ENCODE measurements at regions not wholly inside any gene's neighbourhood (a gene's known extent, or its start where the extent isn't known, plus 50 kb on each side); places are given as distances from the start of the nearest gene placed in this dataset.

GRCh38 chr4:152164561-152164960 lies 371.3 kb downstream of the FBXW7 start:
- DNase-seq = no peak
- H2AFZ ChIP-seq (ENCODE audit: low read length) = no peak overlapping the region
- H3K9me3 ChIP-seq (replicated peaks; ENCODE audit: insufficient read depth, low read length) = no peaks in the 10 kb centered on the region
- no peaks in the 10 kb centered on the region for H3F3A ChIP-seq (ENCODE audit: insufficient read depth, low read length)
- TF ChIP-seq, protein P1, sequence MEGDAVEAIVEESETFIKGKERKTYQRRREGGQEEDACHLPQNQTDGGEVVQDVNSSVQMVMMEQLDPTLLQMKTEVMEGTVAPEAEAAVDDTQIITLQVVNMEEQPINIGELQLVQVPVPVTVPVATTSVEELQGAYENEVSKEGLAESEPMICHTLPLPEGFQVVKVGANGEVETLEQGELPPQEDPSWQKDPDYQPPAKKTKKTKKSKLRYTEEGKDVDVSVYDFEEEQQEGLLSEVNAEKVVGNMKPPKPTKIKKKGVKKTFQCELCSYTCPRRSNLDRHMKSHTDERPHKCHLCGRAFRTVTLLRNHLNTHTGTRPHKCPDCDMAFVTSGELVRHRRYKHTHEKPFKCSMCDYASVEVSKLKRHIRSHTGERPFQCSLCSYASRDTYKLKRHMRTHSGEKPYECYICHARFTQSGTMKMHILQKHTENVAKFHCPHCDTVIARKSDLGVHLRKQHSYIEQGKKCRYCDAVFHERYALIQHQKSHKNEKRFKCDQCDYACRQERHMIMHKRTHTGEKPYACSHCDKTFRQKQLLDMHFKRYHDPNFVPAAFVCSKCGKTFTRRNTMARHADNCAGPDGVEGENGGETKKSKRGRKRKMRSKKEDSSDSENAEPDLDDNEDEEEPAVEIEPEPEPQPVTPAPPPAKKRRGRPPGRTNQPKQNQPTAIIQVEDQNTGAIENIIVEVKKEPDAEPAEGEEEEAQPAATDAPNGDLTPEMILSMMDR (IDR thresholded peaks at IDR 0.05; ENCODE audit: low read length) = no peak
- TF ChIP-seq EZH2 (optimal IDR thresholded peaks at IDR 0.05; ENCODE audit: low read depth, low read length) = no peak
- no peak for TF ChIP-seq EZH2phosphoT487 (IDR thresholded peaks at IDR 0.05; ENCODE audit: low read length)
- H3K9ac ChIP-seq (ENCODE audit: low read length) = no peak overlapping the region
- no peaks in the 10 kb centered on the region for H3K4me1 ChIP-seq (ENCODE audit: low read length)
- no peak overlapping the region for H3K27ac ChIP-seq (ENCODE audit: low read length)
- H3K4me2 ChIP-seq (ENCODE audit: low read depth, low read length) = no peak overlapping the region
- H3K27me3 ChIP-seq (replicated peaks; ENCODE audit: insufficient read depth, low read length) = no peaks in the 10 kb centered on the region
- H3K4me3 ChIP-seq (ENCODE audit: low read length) = no peak overlapping the region
- no peaks in the 10 kb centered on the region for H3K36me3 ChIP-seq (replicated peaks; ENCODE audit: insufficient read depth, low read length)
- H3K9me2 ChIP-seq (replicated peaks; ENCODE audit: insufficient read depth, low read length) = no peaks in the 10 kb centered on the region
- H3K79me2 ChIP-seq (ENCODE audit: low read length) = no peaks in the 10 kb centered on the region
- H4K20me1 ChIP-seq (ENCODE audit: insufficient read depth, low read length) = no peaks in the 10 kb centered on the region

DNA sequence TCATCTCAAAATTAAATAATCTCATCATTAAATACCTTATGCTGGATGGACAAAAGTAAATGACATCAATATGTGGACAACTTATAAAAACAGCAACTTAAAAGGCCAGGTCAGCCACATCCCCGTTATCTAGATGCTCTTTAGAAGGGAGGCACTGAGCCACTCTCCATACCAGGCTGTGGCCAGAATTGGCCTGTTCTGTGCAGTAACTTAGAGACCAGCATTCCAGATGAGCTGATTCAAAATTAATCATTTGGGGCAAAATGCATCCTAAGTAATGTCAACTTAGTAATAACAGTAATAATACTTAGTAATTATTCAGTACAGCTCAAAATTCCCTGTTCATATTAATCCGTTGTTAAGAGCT lies 373.6 kb downstream of the FBXW7 start:
- Histone ChIP-seq H4K20me1 (ENCODE audit: insufficient read depth, low read length) (no peaks in the 10 kb centered on the region), H3K4me3 (ENCODE audit: low read length) (no peak overlapping the region)
- no peak for DNase-seq

DNA sequence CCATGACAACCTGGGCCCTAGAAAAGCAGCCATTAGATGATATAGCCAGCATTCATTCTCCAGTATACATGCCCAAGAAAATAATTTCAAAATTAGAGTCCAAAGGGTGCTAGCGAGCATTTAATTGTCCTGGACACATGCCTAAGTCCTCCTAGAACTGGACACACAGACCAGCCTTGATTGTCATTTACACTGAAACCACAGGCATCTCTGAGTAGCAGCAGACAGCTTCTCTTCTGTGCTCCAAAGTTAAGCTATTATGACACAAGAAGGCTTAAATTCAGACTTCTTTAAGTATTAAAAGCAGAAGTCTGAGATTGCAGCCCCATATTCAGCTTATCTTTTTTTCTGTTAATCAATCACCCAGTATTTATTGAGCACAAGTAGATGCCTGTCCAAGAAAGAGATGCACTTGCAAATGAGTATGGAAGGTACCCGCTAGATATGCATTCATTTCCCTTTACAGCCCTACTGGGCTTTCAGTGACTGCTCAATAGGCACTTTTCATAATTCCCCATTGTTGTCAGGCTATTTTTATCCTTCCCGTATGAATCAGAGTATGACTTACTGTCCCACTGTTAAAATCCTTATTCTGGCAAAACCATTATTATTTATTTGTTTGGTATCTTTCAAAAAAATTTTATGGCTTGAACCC lies 374.1 kb downstream of the FBXW7 start:
- Histone ChIP-seq H3K79me2 (ENCODE audit: low read length) (no peaks in the 10 kb centered on the region), H3K9me3 (replicated peaks; ENCODE audit: insufficient read depth, low read length) (no peaks in the 10 kb centered on the region), H3K4me2 (ENCODE audit: low read depth, low read length) (no peak overlapping the region), H3K4me3 (ENCODE audit: low read length) (no peak overlapping the region), H3K9me2 (replicated peaks; ENCODE audit: insufficient read depth, low read length) (no peaks in the 10 kb centered on the region), H3K27ac (ENCODE audit: low read length) (no peak overlapping the region), H3K4me1 (ENCODE audit: low read length) (no peaks in the 10 kb centered on the region), H3K27me3 (replicated peaks; ENCODE audit: insufficient read depth, low read length) (no peaks in the 10 kb centered on the region), H4K20me1 (ENCODE audit: insufficient read depth, low read length) (no peaks in the 10 kb centered on the region), H2AFZ (ENCODE audit: low read length) (no peak overlapping the region), H3F3A (ENCODE audit: insufficient read depth, low read length) (no peaks in the 10 kb centered on the region), H3K9ac (ENCODE audit: low read length) (no peak overlapping the region), H3K36me3 (replicated peaks; ENCODE audit: insufficient read depth, low read length) (no peaks in the 10 kb centered on the region)
- DNase-seq = no peak
- TF ChIP-seq, protein P1 (IDR thresholded peaks at IDR 0.05; ENCODE audit: low read length) = no peak
- TF ChIP-seq EZH2phosphoT487 (IDR thresholded peaks at IDR 0.05; ENCODE audit: low read length) (no peak), EZH2 (optimal IDR thresholded peaks at IDR 0.05; ENCODE audit: low read depth, low read length) (no peak)

More for the DNA sequence above, 373.6 kb downstream of the FBXW7 start:
- H3K27ac ChIP-seq (ENCODE audit: low read length) = no peak overlapping the region
- no peaks in the 10 kb centered on the region for H3K79me2 ChIP-seq (ENCODE audit: low read length)
- no peaks in the 10 kb centered on the region for H3K9me3 ChIP-seq (replicated peaks; ENCODE audit: insufficient read depth, low read length)
- H3K36me3 ChIP-seq (replicated peaks; ENCODE audit: insufficient read depth, low read length) = no peaks in the 10 kb centered on the region
- no peak overlapping the region for H2AFZ ChIP-seq (ENCODE audit: low read length)
- H3K4me2 ChIP-seq (ENCODE audit: low read depth, low read length) = no peak overlapping the region
- H3K9me2 ChIP-seq (replicated peaks; ENCODE audit: insufficient read depth, low read length) = no peaks in the 10 kb centered on the region
- no peaks in the 10 kb centered on the region for H3K4me1 ChIP-seq (ENCODE audit: low read length)
- no peaks in the 10 kb centered on the region for H3K27me3 ChIP-seq (replicated peaks; ENCODE audit: insufficient read depth, low read length)
- H3F3A ChIP-seq (ENCODE audit: insufficient read depth, low read length) = no peaks in the 10 kb centered on the region
- no peak for TF ChIP-seq EZH2phosphoT487 (IDR thresholded peaks at IDR 0.05; ENCODE audit: low read length)
- TF ChIP-seq, protein P1 (IDR thresholded peaks at IDR 0.05; ENCODE audit: low read length) = no peak
- TF ChIP-seq EZH2 (optimal IDR thresholded peaks at IDR 0.05; ENCODE audit: low read depth, low read length) = no peak
- no peak overlapping the region for H3K9ac ChIP-seq (ENCODE audit: low read length)
